Liver (tissue), 2 donors: ENCODE measurements at regions not wholly inside any gene's neighbourhood (a gene's known extent, or its start where the extent isn't known, plus 50 kb on each side); places are given as distances from the start of the nearest gene placed in this dataset.

Experiments
- JUND ChIP-seq, 2 donors: IDR thresholded peaks; 2 replicates each; pipeline ENCODE4 v1.6.1; 2016; ENCODE audit warnings: antibody characterized with exemption in 2 of 2
- RAD21 ChIP-seq, 2 donors: IDR thresholded peaks; 2 replicates each; pipeline ENCODE4 v1.6.1; 2016; ENCODE audit warnings: antibody characterized with exemption in 2 of 2, mild to moderate bottlenecking in 2 of 2
- SP1 ChIP-seq: IDR thresholded peaks from 2 replicates; pipeline ENCODE4 v1.6.1; 2018; ENCODE audit warnings: antibody characterized with exemption, mild to moderate bottlenecking
- YY1 ChIP-seq: IDR thresholded peaks from 2 replicates; pipeline ENCODE4 v1.6.1; 2016; ENCODE audit warnings: antibody characterized with exemption, mild to moderate bottlenecking
- donor health status: healthy.

DNA sequence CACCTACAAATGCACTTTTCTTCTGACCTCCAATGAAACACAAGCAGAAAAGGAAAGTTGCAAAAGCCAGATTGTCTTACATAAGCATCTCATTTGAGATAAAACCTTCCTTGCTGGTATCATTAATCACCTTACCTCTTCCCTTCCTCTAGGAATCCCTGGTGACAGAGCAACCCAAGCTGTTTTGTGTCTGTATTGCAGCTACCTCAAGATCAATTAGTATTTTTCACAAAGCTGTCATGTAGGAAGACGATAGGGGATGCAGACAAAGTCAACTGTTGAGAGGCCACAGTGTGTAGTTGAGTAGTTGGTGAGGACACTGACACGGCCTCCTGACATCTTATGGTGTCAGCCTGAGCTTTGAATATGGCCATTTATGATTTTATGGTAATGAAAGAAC lies 339.1 kb upstream of the SLC10A2 start:
- no peak for TF ChIP-seq JUND (IDR thresholded peaks at IDR 0.05)
- TF ChIP-seq SP1 = no peak
- no peak for TF ChIP-seq RAD21 (IDR thresholded peaks at IDR 0.05)
- no peak for TF ChIP-seq YY1
